ENCODE measurements at regions not wholly inside any gene's neighbourhood (a gene's known extent, or its start where the extent isn't known, plus 50 kb on each side); places are given as distances from the start of the nearest gene placed in this dataset.
"Not testable (repeated sequence)": the region's sequence is repeated elsewhere in the genome, so short reads cannot be mapped to it uniquely, and the experiment has no call there.

- DNase-seq (ENCODE audit: low spot score); in situ Hi-C loops (cut with HindIII; ENCODE audit: low sequenced_read_pairs): not testable (repeated sequence)
Measured at GRCh38 chr20:30291064-30291379, 966.4 kb upstream of the DEFB115 start.

- DNase-seq (ENCODE audit: low spot score); in situ Hi-C loops (cut with HindIII; ENCODE audit: low sequenced_read_pairs): not testable (repeated sequence)
Measured at GRCh38 chr20:30291686-30292085, 965.8 kb upstream of the DEFB115 start.

- DNase-seq (ENCODE audit: low spot score); in situ Hi-C loops (cut with HindIII; ENCODE audit: low sequenced_read_pairs): not testable (repeated sequence)
Measured at GRCh38 chr20:30295396-30295795, 962.1 kb upstream of the DEFB115 start.

- DNase-seq (ENCODE audit: low spot score); in situ Hi-C loops (cut with HindIII; ENCODE audit: low sequenced_read_pairs): not testable (repeated sequence)
Measured at GRCh38 chr20:30295967-30296366, 961.5 kb upstream of the DEFB115 start.

DNA sequence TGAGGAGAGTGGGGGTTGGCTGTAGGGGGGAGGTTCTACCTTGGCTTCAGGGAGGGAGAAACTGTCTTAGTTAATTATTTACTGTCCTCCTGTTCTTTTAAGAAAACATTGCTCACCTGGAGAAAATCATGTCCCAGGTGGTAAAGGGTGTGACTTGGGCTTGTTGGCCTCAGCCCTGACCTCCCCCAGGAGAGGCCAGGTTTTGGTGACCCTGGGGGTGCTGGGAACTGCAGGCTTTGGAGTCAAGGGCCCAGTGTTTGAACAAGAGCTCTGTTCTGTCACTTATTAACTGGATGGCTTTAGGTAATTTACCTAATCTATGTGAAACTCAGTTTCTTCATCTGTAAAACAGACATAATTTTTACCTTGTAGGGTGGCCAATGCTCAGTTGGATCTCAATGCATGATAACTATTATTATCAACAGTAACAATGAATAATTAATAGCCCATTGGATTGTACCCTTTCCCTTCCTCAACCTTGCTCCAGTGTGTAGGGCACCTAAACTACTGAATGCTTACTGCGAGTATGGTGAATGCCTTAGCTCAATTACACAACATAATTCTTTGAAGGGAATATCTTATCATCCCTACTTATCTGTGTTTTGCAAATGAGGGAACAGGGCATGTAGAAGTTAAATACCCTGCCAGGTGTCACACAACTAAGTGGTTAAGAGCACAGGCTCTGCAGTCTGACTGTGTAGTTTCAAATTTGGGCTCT lies 959.4 kb upstream of the DEFB115 start:
- in situ Hi-C loops (cut with HindIII; ENCODE audit: low sequenced_read_pairs); DNase-seq (ENCODE audit: low spot score): not testable (repeated sequence)

DNA sequence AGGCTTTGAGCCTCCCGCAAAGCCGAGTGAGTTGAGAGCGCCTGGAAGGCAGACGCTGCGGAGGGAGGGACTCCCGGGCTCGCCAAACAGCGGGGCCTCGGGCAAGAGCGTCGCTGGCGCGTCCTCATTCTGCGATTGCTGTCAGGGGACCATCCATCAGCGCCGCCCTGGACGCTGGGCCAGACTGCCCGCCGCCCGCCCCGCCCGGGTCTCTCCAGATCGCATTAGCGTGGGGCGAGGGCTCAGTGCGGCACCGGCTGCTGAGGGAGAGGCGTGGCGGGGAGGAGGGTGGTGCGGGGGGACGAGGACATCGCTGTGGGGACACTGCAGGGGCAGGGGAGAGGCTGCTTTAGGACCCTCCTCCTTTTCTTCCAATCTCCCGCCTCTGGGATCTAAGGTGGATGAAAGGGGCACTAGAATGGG lies 957.2 kb upstream of the DEFB115 start:
- DNase-seq (ENCODE audit: low spot score); in situ Hi-C loops (cut with HindIII; ENCODE audit: low sequenced_read_pairs): not testable (repeated sequence)

DNA sequence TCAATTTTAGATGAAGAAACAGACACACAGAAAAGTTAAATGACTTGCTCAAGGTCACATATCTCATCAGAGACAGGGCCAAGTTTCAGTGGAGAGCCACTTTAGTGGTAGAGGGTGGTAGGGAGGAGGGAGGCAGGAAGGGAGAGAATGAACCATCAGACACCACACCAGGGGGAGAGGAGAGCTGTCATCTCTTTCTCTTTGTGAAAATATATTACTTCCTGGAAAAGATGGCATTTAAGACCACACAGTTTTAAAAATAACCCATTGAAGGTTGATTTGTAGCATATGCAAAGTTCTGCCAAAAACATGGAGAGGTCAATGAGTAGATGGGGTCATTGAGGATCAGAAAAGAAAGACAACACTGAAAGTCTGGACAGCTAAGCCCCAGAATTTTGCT lies 954.7 kb upstream of the DEFB115 start:
- in situ Hi-C loops (cut with HindIII; ENCODE audit: low sequenced_read_pairs); DNase-seq (ENCODE audit: low spot score): not testable (repeated sequence)

GRCh38 chr20:30309938-30310337 lies 947.5 kb upstream of the DEFB115 start:
- in situ Hi-C loops (cut with HindIII; ENCODE audit: low sequenced_read_pairs); DNase-seq (ENCODE audit: low spot score): not testable (repeated sequence)

- in situ Hi-C loops (cut with HindIII; ENCODE audit: low sequenced_read_pairs); DNase-seq (ENCODE audit: low spot score): not testable (repeated sequence)
Measured at GRCh38 chr20:30310385-30310784, 947.1 kb upstream of the DEFB115 start.

DNA sequence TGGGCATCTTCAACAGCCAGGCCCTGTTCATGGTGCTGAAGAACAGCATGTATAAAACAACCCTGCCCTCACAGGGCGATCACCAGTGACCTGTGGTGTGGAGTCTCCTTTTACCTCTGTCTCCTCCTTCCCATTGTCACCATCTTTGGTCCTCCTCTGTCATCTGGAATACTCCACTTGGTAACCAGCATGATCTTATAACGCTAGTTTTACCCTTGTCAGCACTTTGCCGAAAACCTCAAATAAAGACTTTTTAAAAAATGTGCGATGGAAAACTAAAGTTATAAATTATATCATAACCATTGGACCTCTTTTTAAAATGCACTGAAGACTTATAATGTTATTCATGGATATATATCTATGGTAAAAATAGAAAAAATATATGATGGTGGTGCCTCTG lies 945.2 kb upstream of the DEFB115 start:
- DNase-seq (ENCODE audit: low spot score); in situ Hi-C loops (cut with HindIII; ENCODE audit: low sequenced_read_pairs): not testable (repeated sequence)

GRCh38 chr20:30313660-30314059 lies 943.8 kb upstream of the DEFB115 start:
- in situ Hi-C loops (cut with HindIII; ENCODE audit: low sequenced_read_pairs); DNase-seq (ENCODE audit: low spot score): not testable (repeated sequence)

- DNase-seq (ENCODE audit: low spot score), result peak; percentile 33
- in situ Hi-C loops (cut with HindIII; ENCODE audit: low sequenced_read_pairs), result not testable (repeated sequence)
Measured at GRCh38 chr20:30316063-30316462, 941.4 kb upstream of the DEFB115 start.

GRCh38 chr20:30316532-30317299 lies 940.7 kb upstream of the DEFB115 start:
- DNase-seq (ENCODE audit: low spot score), result peak; percentile 1
- in situ Hi-C loops (cut with HindIII; ENCODE audit: low sequenced_read_pairs), result not testable (repeated sequence)

- in situ Hi-C loops (cut with HindIII; ENCODE audit: low sequenced_read_pairs); DNase-seq (ENCODE audit: low spot score): not testable (repeated sequence)
Measured at GRCh38 chr20:30333744-30334143, 923.7 kb upstream of the DEFB115 start.

DNA sequence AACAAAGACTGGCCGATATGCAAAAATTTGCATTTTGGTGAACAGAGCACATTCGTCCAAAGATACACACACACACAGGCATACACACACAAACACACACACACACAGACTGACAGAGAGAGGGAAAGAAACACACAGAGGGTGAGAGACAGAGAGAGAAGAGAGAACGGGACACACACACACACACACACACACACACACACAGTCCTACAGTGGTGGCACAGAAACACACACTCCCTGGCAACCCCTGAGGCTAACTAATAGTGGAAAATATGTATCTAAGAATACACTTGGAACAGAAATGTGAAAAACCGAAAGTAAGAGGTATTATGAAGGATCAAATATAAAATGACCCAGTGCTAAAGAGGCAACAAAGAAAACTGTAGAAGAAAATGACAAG lies 919.9 kb upstream of the DEFB115 start:
- in situ Hi-C loops (cut with HindIII; ENCODE audit: low sequenced_read_pairs); DNase-seq (ENCODE audit: low spot score): not testable (repeated sequence)

- in situ Hi-C loops (cut with HindIII; ENCODE audit: low sequenced_read_pairs), result not testable (repeated sequence)
- DNase-seq (ENCODE audit: low spot score), result peak; percentile 0
Measured at GRCh38 chr20:30348932-30349331, 908.5 kb upstream of the DEFB115 start.

- in situ Hi-C loops (cut with HindIII; ENCODE audit: low sequenced_read_pairs); DNase-seq (ENCODE audit: low spot score): not testable (repeated sequence)
Measured at GRCh38 chr20:30356854-30357467, 900.5 kb upstream of the DEFB115 start.

- in situ Hi-C loops (cut with HindIII; ENCODE audit: low sequenced_read_pairs); DNase-seq (ENCODE audit: low spot score): not testable (repeated sequence)
Measured at GRCh38 chr20:30361756-30362155, 895.7 kb upstream of the DEFB115 start.

- DNase-seq (ENCODE audit: low spot score); in situ Hi-C loops (cut with HindIII; ENCODE audit: low sequenced_read_pairs): not testable (repeated sequence)
Measured at GRCh38 chr20:30376430-30376766, 881.1 kb upstream of the DEFB115 start.
